Heart left ventricle (tissue), 13 donors: ENCODE measurements at regions not wholly inside any gene's neighbourhood (a gene's known extent, or its start where the extent isn't known, plus 50 kb on each side); places are given as distances from the start of the nearest gene placed in this dataset.

Experiments
- POLR2A ChIP-seq, 2 donors: fragments of 450-650 bp; IDR thresholded peaks; one replicate each; pipeline ENCODE4 v1.6.1; 2017; ENCODE audit warnings: antibody characterized with exemption in 2 of 2, mild to moderate bottlenecking in 2 of 2, moderate library complexity in 2 of 2
- TF ChIP-seq, protein P1 (sequence below), 12 donors: fragments of 200-600 bp; sonication (generic) in 4 of 12; IDR thresholded peaks; one replicate each; pipeline versions ENCODE4 v1.5.0 to v1.8.0; 2018 to 2022; ENCODE audit warnings: antibody characterized with exemption in 12 of 12, mild to moderate bottlenecking in 5 of 12
- donor health status: ischemic (EF 13 %, LVEDD 7.1; RV severe dilation, severe dysfunction).
- donor health status: DM: no; HTN: yes; CAD: no.
- donor health status: DM: no; HTN: no; CAD: no.
- donor health status: ischemic (EF 25% LVEDD 6.9; RV normal size, moderate dysfunction).
- donor health status: ischemic (EF 25% LVEDD 5.7; RV mildly dilated, moderate dysfunction).
- donor health status: ischemic (EF 35%, LVEDD 5.7; RV mildly dilated, moderate dysfunction).
- donor health status: nonischemic (EF 11% LVEDD 7.7; RV severe dilation, severe dysfunction).
- donor health status: DM: yes; HTN: yes; CAD: no.
- donor health status: PGD.
- donor health status: ischemic (EF 29% LVEDD 5.4; RV normal size, mild dysfunction).
- donor health status: nonischemic (EF 23%, LVEDD 6.1; RV moderate dilation, normal function).

DNA sequence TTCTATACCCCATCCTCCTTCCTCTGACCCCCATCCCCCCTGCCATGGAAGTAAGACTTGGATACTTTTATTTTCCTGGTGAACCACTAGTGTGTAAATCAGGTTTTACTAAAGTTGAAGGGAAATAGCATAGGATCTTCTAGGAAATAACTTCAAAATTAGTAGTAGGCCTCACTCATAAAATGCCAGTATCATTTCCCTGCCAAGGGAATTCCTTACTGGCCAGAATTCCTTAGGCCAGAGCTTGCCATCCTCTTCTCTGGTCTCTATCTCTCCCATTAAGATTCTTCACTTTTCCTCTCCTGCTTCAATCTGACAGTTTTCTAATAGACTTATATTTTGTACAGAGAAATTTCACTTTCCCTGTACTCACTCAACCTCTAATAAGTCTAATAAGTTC lies 322.8 kb upstream of the TANK start:
- TF ChIP-seq POLR2A (IDR thresholded peaks at IDR 0.05) = no peak
- TF ChIP-seq, protein P1, sequence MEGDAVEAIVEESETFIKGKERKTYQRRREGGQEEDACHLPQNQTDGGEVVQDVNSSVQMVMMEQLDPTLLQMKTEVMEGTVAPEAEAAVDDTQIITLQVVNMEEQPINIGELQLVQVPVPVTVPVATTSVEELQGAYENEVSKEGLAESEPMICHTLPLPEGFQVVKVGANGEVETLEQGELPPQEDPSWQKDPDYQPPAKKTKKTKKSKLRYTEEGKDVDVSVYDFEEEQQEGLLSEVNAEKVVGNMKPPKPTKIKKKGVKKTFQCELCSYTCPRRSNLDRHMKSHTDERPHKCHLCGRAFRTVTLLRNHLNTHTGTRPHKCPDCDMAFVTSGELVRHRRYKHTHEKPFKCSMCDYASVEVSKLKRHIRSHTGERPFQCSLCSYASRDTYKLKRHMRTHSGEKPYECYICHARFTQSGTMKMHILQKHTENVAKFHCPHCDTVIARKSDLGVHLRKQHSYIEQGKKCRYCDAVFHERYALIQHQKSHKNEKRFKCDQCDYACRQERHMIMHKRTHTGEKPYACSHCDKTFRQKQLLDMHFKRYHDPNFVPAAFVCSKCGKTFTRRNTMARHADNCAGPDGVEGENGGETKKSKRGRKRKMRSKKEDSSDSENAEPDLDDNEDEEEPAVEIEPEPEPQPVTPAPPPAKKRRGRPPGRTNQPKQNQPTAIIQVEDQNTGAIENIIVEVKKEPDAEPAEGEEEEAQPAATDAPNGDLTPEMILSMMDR (IDR thresholded peaks at IDR 0.05) = no peak
